Esophagus squamous epithelium (tissue), 5 donors: ENCODE measurements at regions not wholly inside any gene's neighbourhood (a gene's known extent, or its start where the extent isn't known, plus 50 kb on each side); places are given as distances from the start of the nearest gene placed in this dataset.
"Not testable (repeated sequence)": the region's sequence is repeated elsewhere in the genome, so short reads cannot be mapped to it uniquely, and the experiment has no call there.

ENCODE experiments used
- DNase-seq: peaks from one replicate; lab custom pipeline; 2025; lab: John Stamatoyannopoulos, UW
- H3K27ac ChIP-seq, 4 donors: fragments of 200-600 bp; sonication (generic); one replicate each; pipeline ENCODE4 v1.5.1; 2016 to 2019; ENCODE audit warnings: mild to moderate bottlenecking in 1 of 4
- H3K27me3 ChIP-seq, 4 donors: fragments of 200-600 bp; sonication (generic); 1 replicate in 3 of 4; 2 replicates in 1 of 4; pipeline versions ENCODE4 v1.5.1 to v1.6.0; 2017 to 2021; ENCODE audit warnings: antibody characterized with exemption in 1 of 4
- H3K36me3 ChIP-seq, 3 donors: fragments of 200-600 bp; sonication (generic); one replicate each; pipeline ENCODE4 v1.5.1; 2016 to 2019
- H3K4me1 ChIP-seq, 3 donors: fragments of 200-600 bp; sonication (generic); one replicate each; pipeline ENCODE4 v1.5.1; 2017 to 2019
- H3K4me3 ChIP-seq, 4 donors: fragments of 200-600 bp; sonication (generic); 1 replicate in 3 of 4; 2 replicates in 1 of 4; pipeline ENCODE4 v1.5.1; 2016 to 2019; ENCODE audit warnings: mild to moderate bottlenecking in 2 of 4, moderate library complexity in 1 of 4
- H3K9me3 ChIP-seq, 3 donors: fragments of 200-600 bp; sonication (generic); one replicate each; pipeline ENCODE4 v1.5.1; 2016 to 2019
- CTCF ChIP-seq, 6 experiments: fragments of 450-650 bp in 4 of 6; fragments of 200-600 bp in 2 of 6; sonication (generic) in 2 of 6; IDR thresholded peaks; one replicate each; pipeline ENCODE4 v1.5.1; 2016 to 2019; ENCODE audit warnings: antibody characterized with exemption in 6 of 6, mild to moderate bottlenecking in 4 of 6, moderate library complexity in 4 of 6
- POLR2A ChIP-seq, 4 donors: fragments of 450-650 bp; IDR thresholded peaks; one replicate each; pipeline ENCODE4 v1.6.1; 2017; ENCODE audit warnings: antibody characterized with exemption in 4 of 4, mild to moderate bottlenecking in 4 of 4, moderate library complexity in 3 of 4
- WGBS, 2 donors: methylation state at CpG; one replicate each; pipeline ENCODE4 v1.1.5; 2018; 5-methylcytosine and 5-hydroxymethylcytosine counted together
- intact Hi-C: fragments of 100-400 bp; cut with DNase I; formaldehyde crosslinking; loops from one replicate; pipeline ENCODE4 v1.15.0; 2022
- donor health status: DM: yes; HTN: yes; CAD: no.

- Histone ChIP-seq H3K4me1 (no peaks in the 10 kb centered on the region), H3K9me3 (peaks cover 0 to 6% (median 0%) of the 10 kb centered on the region in 3 donors), H3K27ac (no peak overlapping the region), H3K4me3 (no peak overlapping the region), H3K36me3 (no peaks in the 10 kb centered on the region), H3K27me3 (no peaks in the 10 kb centered on the region)
- no peak for DNase-seq
- 31 to 53% methylated on average over 3 of the region's 3 CpGs for WGBS, 2 donors
- TF ChIP-seq CTCF (IDR thresholded peaks at IDR 0.05) (no peak), POLR2A (IDR thresholded peaks at IDR 0.05) (no peak)
- intact Hi-C loops: no loop called here
Observed at GRCh38 chr17:13883659-13884058, 185.6 kb upstream of the COX10 start.

GRCh38 chr17:13884347-13884746, 185.0 kb upstream of the COX10 start:
- peaks cover 0 to 6% (median 0%) of the 10 kb centered on the region in 3 donors for H3K9me3 ChIP-seq
- H3K27me3 ChIP-seq: no peaks in the 10 kb centered on the region
- TF ChIP-seq CTCF (IDR thresholded peaks at IDR 0.05) (no peak), POLR2A (IDR thresholded peaks at IDR 0.05) (no peak)
- no peaks in the 10 kb centered on the region for H3K4me1 ChIP-seq
- no peak overlapping the region for H3K4me3 ChIP-seq
- H3K27ac ChIP-seq: no peak overlapping the region
- H3K36me3 ChIP-seq: no peaks in the 10 kb centered on the region
- 80 to 89% methylated on average over 1 to 2 of the region's 2 CpGs for WGBS, 2 donors
- no peak for DNase-seq
- intact Hi-C loops: no loop called here

- H3K27me3 ChIP-seq: no peaks in the 10 kb centered on the region
- TF ChIP-seq POLR2A (IDR thresholded peaks at IDR 0.05): no peak
- no peak for TF ChIP-seq CTCF (IDR thresholded peaks at IDR 0.05)
- DNase-seq: no peak
- H3K4me1 ChIP-seq: no peaks in the 10 kb centered on the region
- H3K36me3 ChIP-seq: no peaks in the 10 kb centered on the region
- peaks cover 0 to 6% (median 0%) of the 10 kb centered on the region in 3 donors for H3K9me3 ChIP-seq
- 63 to 100% methylated on average over 2 of the region's 2 CpGs for WGBS, 2 donors
- intact Hi-C loops: no loop called here
- H3K4me3 ChIP-seq: no peak overlapping the region
- H3K27ac ChIP-seq: no peak overlapping the region
Observed at GRCh38 chr17:13885550-13885949, 183.8 kb upstream of the COX10 start.

GRCh38 chr17:13885953-13886889, 183.1 kb upstream of the COX10 start:
- Histone ChIP-seq H3K36me3 (no peaks in the 10 kb centered on the region), H3K27me3 (no peaks in the 10 kb centered on the region), H3K27ac (no peak overlapping the region), H3K9me3 (peaks cover 0 to 6% (median 0%) of the 10 kb centered on the region in 3 donors), H3K4me1 (no peaks in the 10 kb centered on the region), H3K4me3 (no peak overlapping the region)
- 50 to 63% methylated on average over 5 to 6 of the region's 6 CpGs for WGBS, 2 donors
- intact Hi-C loops: no loop called here
- DNase-seq: no peak
- TF ChIP-seq POLR2A (IDR thresholded peaks at IDR 0.05): no peak
- TF ChIP-seq CTCF (IDR thresholded peaks at IDR 0.05): no peak

GRCh38 chr17:13888056-13888609, 181.2 kb upstream of the COX10 start:
- WGBS, 2 donors: 78 to 88% methylated on average over 7 of the region's 7 CpGs
- Histone ChIP-seq H3K4me3 (no peak overlapping the region), H3K27me3 (no peaks in the 10 kb centered on the region), H3K9me3 (no peaks in the 10 kb centered on the region), H3K36me3 (no peaks in the 10 kb centered on the region), H3K4me1 (no peaks in the 10 kb centered on the region), H3K27ac (no peak overlapping the region)
- no peak for DNase-seq
- intact Hi-C loops: no loop called here
- TF ChIP-seq POLR2A (IDR thresholded peaks at IDR 0.05) (no peak), CTCF (IDR thresholded peaks at IDR 0.05) (no peak)

- H3K9me3 ChIP-seq, H3K4me3 ChIP-seq, intact Hi-C loops, H3K27ac ChIP-seq, H3K4me1 ChIP-seq, H3K27me3 ChIP-seq, H3K36me3 ChIP-seq, DNase-seq: not testable (repeated sequence)
Observed at GRCh38 chr17:13908971-13909370, 160.3 kb upstream of the COX10 start.
